ENCODE measurements at regions not wholly inside any gene's neighbourhood (a gene's known extent, or its start where the extent isn't known, plus 50 kb on each side); places are given as distances from the start of the nearest gene placed in this dataset.

- Histone ChIP-seq H3K36me3 (no peaks in the 10 kb centered on the region), H3K4me3 (no peak overlapping the region), H3K27me3 (no peaks in the 10 kb centered on the region), H3K4me1 (no peaks in the 10 kb centered on the region), H3K9me3 (no peaks in the 10 kb centered on the region), H3K27ac (no peak overlapping the region)
- DNase-seq, result no peak
- TF ChIP-seq CTCF (IDR thresholded peaks at IDR 0.05) (no peak), EP300 (IDR thresholded peaks at IDR 0.05; ENCODE audit: low read depth) (no peak), POLR2AphosphoS5 (IDR thresholded peaks at IDR 0.05) (no peak)
- 88 to 100% methylated on average over 2 to 3 of the region's 3 CpGs for WGBS, 2 donors (ENCODE audit: low coverage in 1 of 2)
- in situ Hi-C loops (cut with MboI; ENCODE audit: low pct_ligation_motif_present in 1 of 4, low pct_unique_long_range_greater_than_20kb in 1 of 4, low sequenced_read_pairs in 3 of 4), result no loop called here
- intact Hi-C loops (cut with DNase I; ENCODE audit: low total_unique reads), result no loop called here
Measured at GRCh38 chr1:220367833-220368232, 95.6 kb upstream of the RAB3GAP2 start.

GRCh38 chr1:220366269-220366668 lies 94.0 kb upstream of the RAB3GAP2 start:
- H3K4me3 ChIP-seq, result no peak overlapping the region
- in situ Hi-C loops (cut with MboI; ENCODE audit: low pct_ligation_motif_present in 1 of 4, low pct_unique_long_range_greater_than_20kb in 1 of 4, low sequenced_read_pairs in 3 of 4) (no loop called here), intact Hi-C loops (cut with DNase I; ENCODE audit: low total_unique reads) (no loop called here)
- DNase-seq, result no peak
- H3K27ac ChIP-seq, result no peak overlapping the region
- 86 to 87% methylated on average over 2 of the region's 2 CpGs for WGBS, 2 donors (ENCODE audit: low coverage in 1 of 2)
- H3K27me3 ChIP-seq, result no peaks in the 10 kb centered on the region
- H3K4me1 ChIP-seq, result no peaks in the 10 kb centered on the region
- no peaks in the 10 kb centered on the region for H3K36me3 ChIP-seq
- no peaks in the 10 kb centered on the region for H3K9me3 ChIP-seq
- TF ChIP-seq POLR2AphosphoS5 (IDR thresholded peaks at IDR 0.05) (no peak), CTCF (IDR thresholded peaks at IDR 0.05) (no peak), POLR2A (IDR thresholded peaks at IDR 0.05) (no peak), EP300 (IDR thresholded peaks at IDR 0.05; ENCODE audit: low read depth) (no peak)

GRCh38 chr1:220363196-220363837 lies 91.1 kb upstream of the RAB3GAP2 start:
- no peaks in the 10 kb centered on the region for H3K4me1 ChIP-seq
- WGBS, 2 donors (ENCODE audit: low coverage in 1 of 2), result 67 to 75% methylated on average over 3 to 5 of the region's 5 CpGs
- no peaks in the 10 kb centered on the region for H3K27me3 ChIP-seq
- intact Hi-C loops (cut with DNase I; ENCODE audit: low total_unique reads) (no loop called here), in situ Hi-C loops (cut with MboI; ENCODE audit: low pct_ligation_motif_present in 1 of 4, low pct_unique_long_range_greater_than_20kb in 1 of 4, low sequenced_read_pairs in 3 of 4) (no loop called here)
- TF ChIP-seq CTCF (IDR thresholded peaks at IDR 0.05) (no peak), EP300 (IDR thresholded peaks at IDR 0.05; ENCODE audit: low read depth) (no peak), POLR2AphosphoS5 (IDR thresholded peaks at IDR 0.05) (no peak), POLR2A (IDR thresholded peaks at IDR 0.05) (no peak)
- H3K36me3 ChIP-seq, result no peaks in the 10 kb centered on the region
- no peak for DNase-seq
- no peaks in the 10 kb centered on the region for H3K9me3 ChIP-seq
- H3K4me3 ChIP-seq, result no peak overlapping the region
- no peak overlapping the region for H3K27ac ChIP-seq

- H3K4me3 ChIP-seq, result no peak overlapping the region
- WGBS, 2 donors (ENCODE audit: low coverage in 1 of 2), result 86 to 96% methylated on average over 3 to 6 of the region's 6 CpGs
- H3K9me3 ChIP-seq, result no peaks in the 10 kb centered on the region
- intact Hi-C loops (cut with DNase I; ENCODE audit: low total_unique reads) (no loop called here), in situ Hi-C loops (cut with MboI; ENCODE audit: low pct_ligation_motif_present in 1 of 4, low pct_unique_long_range_greater_than_20kb in 1 of 4, low sequenced_read_pairs in 3 of 4) (no loop called here)
- H3K36me3 ChIP-seq, result no peaks in the 10 kb centered on the region
- no peaks in the 10 kb centered on the region for H3K27me3 ChIP-seq
- TF ChIP-seq EP300 (IDR thresholded peaks at IDR 0.05; ENCODE audit: low read depth), result no peak
- TF ChIP-seq POLR2A (IDR thresholded peaks at IDR 0.05), result no peak
- TF ChIP-seq POLR2AphosphoS5 (IDR thresholded peaks at IDR 0.05), result no peak
- TF ChIP-seq CTCF (IDR thresholded peaks at IDR 0.05), result no peak
- no peaks in the 10 kb centered on the region for H3K4me1 ChIP-seq
- H3K27ac ChIP-seq, result no peak overlapping the region
- DNase-seq, result no peak
Measured at GRCh38 chr1:220356981-220357850, 85.0 kb upstream of the RAB3GAP2 start.
